Type B pancreatic cell (in vitro differentiated cells): ENCODE measurements at regions not wholly inside any gene's neighbourhood (a gene's known extent, or its start where the extent isn't known, plus 50 kb on each side); places are given as distances from the start of the nearest gene placed in this dataset.

Source experiments
- DNase-seq: peaks from one replicate; pipeline ENCODE4 v3.0.0; 2021; ENCODE audit warnings: mixed read lengths; ENCODE audit not compliant: unreplicated experiment; ENCODE audit errors: extremely low spot score
- H3K27ac Mint-ChIP-seq: 2 replicates; pipeline ENCODE4 v1.8.0; 2021; ENCODE audit warnings: mild to moderate bottlenecking, mixed read lengths
- H3K27me3 Mint-ChIP-seq: 2 replicates; pipeline ENCODE4 v1.8.0; 2021; ENCODE audit warnings: mixed read lengths
- H3K36me3 Mint-ChIP-seq: 2 replicates; pipeline ENCODE4 v1.8.0; 2021; ENCODE audit warnings: mixed read lengths
- H3K4me1 Mint-ChIP-seq: one replicate; pipeline ENCODE4 v1.8.0; 2021; ENCODE audit warnings: mixed read lengths; ENCODE audit not compliant: unreplicated experiment
- H3K4me3 Mint-ChIP-seq: 2 replicates; pipeline ENCODE4 v1.8.0; 2021; ENCODE audit warnings: mild to moderate bottlenecking, mixed read lengths
- H3K9me3 Mint-ChIP-seq: 2 replicates; pipeline ENCODE4 v1.8.0; 2021; ENCODE audit warnings: mixed read lengths
- TF ChIP-seq, protein P1 (sequence below): fragments of 200-600 bp; sonication (generic); conservative IDR thresholded peaks from 2 replicates; pipeline ENCODE4 v1.5.0; 2021; ENCODE audit warnings: antibody characterized with exemption, mild to moderate bottlenecking

DNA sequence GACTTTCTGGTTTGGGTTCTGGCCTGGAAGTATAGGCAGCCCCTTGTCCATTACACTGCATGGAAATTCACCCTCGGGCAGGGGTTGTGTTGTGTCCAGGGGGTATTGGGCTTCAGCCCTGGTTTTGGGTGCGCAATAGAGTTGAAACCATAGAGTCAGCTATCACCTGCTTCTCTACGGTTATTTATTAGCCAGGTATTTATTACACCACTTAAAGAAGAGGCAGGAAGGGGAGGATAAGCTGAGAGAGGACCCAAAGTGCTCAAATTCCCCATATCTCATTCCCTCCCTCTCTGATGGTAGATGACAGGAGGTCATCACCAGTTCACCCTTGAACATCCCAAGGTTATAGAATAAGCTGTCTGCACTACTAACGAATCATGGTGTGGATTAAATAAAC, 133.4 kb downstream of the HRH4 start:
- peaks cover 15% of the 10 kb centered on the region for H3K27me3 Mint-ChIP-seq
- H3K36me3 Mint-ChIP-seq: no peaks in the 10 kb centered on the region
- H3K27ac Mint-ChIP-seq: no peak overlapping the region
- TF ChIP-seq, protein P1, sequence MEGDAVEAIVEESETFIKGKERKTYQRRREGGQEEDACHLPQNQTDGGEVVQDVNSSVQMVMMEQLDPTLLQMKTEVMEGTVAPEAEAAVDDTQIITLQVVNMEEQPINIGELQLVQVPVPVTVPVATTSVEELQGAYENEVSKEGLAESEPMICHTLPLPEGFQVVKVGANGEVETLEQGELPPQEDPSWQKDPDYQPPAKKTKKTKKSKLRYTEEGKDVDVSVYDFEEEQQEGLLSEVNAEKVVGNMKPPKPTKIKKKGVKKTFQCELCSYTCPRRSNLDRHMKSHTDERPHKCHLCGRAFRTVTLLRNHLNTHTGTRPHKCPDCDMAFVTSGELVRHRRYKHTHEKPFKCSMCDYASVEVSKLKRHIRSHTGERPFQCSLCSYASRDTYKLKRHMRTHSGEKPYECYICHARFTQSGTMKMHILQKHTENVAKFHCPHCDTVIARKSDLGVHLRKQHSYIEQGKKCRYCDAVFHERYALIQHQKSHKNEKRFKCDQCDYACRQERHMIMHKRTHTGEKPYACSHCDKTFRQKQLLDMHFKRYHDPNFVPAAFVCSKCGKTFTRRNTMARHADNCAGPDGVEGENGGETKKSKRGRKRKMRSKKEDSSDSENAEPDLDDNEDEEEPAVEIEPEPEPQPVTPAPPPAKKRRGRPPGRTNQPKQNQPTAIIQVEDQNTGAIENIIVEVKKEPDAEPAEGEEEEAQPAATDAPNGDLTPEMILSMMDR: no peak
- peak; percentile 24 for DNase-seq
- H3K4me3 Mint-ChIP-seq: no peak overlapping the region
- H3K9me3 Mint-ChIP-seq: peaks cover 5% of the 10 kb centered on the region
- H3K4me1 Mint-ChIP-seq: no peaks in the 10 kb centered on the region

DNA sequence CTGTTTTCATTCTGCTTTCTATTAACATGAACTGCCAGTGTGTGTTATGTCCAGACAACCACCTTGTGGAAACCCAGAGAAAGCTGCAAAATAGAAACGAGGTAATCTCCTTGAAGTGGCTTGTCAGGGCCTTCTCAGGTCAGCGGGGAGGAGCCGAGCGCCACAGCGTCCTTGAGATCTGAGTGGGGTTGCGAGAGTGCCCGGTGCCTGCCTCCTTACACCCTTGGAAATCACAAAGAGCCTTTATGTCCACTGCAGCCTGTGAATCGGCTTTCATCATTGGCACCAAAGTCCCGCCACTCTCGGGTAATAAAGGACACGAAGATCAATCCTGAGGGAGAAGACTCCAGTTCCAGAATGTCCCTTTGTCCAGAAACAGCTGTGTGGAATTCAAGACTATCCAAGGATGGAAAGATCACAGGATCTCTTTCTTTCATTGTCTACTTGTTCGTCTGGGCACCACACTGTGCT, 135.2 kb downstream of the HRH4 start:
- H3K9me3 Mint-ChIP-seq: no peaks in the 10 kb centered on the region

DNA sequence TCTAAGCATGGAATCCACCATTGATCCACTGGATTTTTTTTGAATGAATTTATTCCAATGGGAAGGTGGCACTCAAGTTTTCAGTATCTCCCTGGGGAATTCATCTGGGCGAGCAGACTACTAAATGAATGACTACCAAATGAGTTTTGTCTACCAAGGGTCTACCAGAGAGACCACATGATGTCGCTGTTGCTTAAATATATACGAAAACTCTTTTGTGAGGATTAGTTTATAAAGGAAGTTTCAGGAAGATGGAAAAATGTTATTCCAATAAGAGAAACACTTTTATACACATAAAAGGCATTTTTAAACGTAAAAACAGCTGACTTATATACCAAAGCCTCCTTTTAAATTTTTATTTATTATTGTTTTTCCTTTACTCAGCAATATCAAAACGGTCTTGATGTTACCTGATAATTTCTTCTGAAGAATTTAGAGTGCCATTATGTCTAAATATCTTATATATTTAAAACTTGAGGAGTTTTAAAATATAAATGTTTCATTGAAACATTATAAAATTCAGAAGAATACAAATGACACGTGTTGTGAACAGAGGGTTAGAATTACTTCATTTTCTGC, 139.7 kb downstream of the HRH4 start:
- Mint-ChIP-seq H3K27me3 (peaks cover 14% of the 10 kb centered on the region), H3K27ac (no peak overlapping the region), H3K4me3 (no peak overlapping the region), H3K9me3 (no peaks in the 10 kb centered on the region), H3K36me3 (no peaks in the 10 kb centered on the region), H3K4me1 (peaks cover 12% of the 10 kb centered on the region)
- no peak for DNase-seq
- TF ChIP-seq, protein P1: peak; percentile 85

More for the DNA sequence above, 135.2 kb downstream of the HRH4 start:
- Mint-ChIP-seq H3K36me3 (no peaks in the 10 kb centered on the region), H3K27ac (no peak overlapping the region), H3K27me3 (peaks cover 17% of the 10 kb centered on the region), H3K4me3 (no peak overlapping the region), H3K4me1 (no peaks in the 10 kb centered on the region)
- TF ChIP-seq, protein P1: no peak
- peak; percentile 44 for DNase-seq

DNA sequence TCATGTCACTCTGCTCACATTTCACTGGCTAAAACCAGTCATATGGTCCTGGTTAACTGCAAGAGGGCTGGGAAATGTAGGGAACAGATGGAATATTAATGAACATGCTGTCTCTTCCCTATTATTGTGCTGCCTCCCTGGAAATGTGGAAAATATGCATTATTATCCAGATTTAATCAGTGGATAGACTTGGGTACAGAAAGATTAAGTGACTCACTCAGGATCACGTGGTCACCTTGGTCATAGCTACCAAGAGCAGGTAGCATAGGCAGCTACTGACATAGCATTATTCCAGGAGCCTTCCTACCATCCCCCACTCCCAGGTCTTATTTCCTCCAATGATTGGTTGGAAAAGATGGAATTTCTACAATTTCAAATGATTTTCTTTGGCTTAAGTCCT, 141.1 kb downstream of the HRH4 start:
- Mint-ChIP-seq H3K27ac (no peak overlapping the region), H3K27me3 (peaks cover 14% of the 10 kb centered on the region), H3K9me3 (no peaks in the 10 kb centered on the region), H3K4me3 (no peak overlapping the region), H3K4me1 (peaks cover 12% of the 10 kb centered on the region), H3K36me3 (no peaks in the 10 kb centered on the region)
- TF ChIP-seq, protein P1: no peak
- DNase-seq: no peak

DNA sequence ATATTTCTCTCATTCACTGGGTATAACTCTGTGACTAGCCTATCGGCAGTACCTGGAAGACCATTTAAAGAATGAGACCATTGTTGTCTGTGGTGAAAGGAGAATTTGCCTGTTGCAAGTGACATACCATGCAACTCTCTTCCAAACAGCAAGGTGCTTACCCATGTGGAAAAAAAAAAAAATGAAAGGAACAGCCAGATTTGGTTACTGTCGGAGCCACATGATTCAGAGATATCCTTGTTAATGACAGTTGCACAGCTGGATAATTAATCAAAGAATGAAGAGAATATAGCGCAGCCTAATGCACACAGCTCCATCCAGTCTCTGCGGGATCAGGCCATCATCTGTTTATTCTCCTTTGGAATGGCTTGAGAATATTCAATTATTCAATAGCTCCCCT, 141.8 kb downstream of the HRH4 start:
- no peak for DNase-seq
- peaks cover 12% of the 10 kb centered on the region for H3K4me1 Mint-ChIP-seq
- TF ChIP-seq, protein P1: no peak
- H3K9me3 Mint-ChIP-seq: no peaks in the 10 kb centered on the region
- H3K27ac Mint-ChIP-seq: no peak overlapping the region
- H3K27me3 Mint-ChIP-seq: peaks cover 14% of the 10 kb centered on the region
- H3K36me3 Mint-ChIP-seq: no peaks in the 10 kb centered on the region
- H3K4me3 Mint-ChIP-seq: no peak overlapping the region
